ENCODE measurements at regions not wholly inside any gene's neighbourhood (a gene's known extent, or its start where the extent isn't known, plus 50 kb on each side); places are given as distances from the start of the nearest gene placed in this dataset.

- TF ChIP-seq ZNF274 (IDR thresholded peaks at IDR 0.05; ENCODE audit: insufficient read depth, insufficient read length) = no peak
- no peak for TF ChIP-seq CTCF (IDR thresholded peaks at IDR 0.05 in 2 of 3, conservative IDR thresholded peaks at IDR 0.05 in 1 of 3; ENCODE audit: control insufficient read depth in 2 of 3, extremely low read depth in 1 of 3, insufficient read depth in 1 of 3, low read depth in 3 of 3, low read length in 3 of 3)
- no peak for TF ChIP-seq SMAD1 (IDR thresholded peaks at IDR 0.05; ENCODE audit: low read depth, partially characterized antibody)
- no peak for TF ChIP-seq EP300 (IDR thresholded peaks at IDR 0.05; ENCODE audit: borderline replicate concordance in 1 of 2, control insufficient read depth in 1 of 2, low read depth in 2 of 2, low read length in 2 of 2)
- no peak for TF ChIP-seq POLR2A (IDR thresholded peaks at IDR 0.05; ENCODE audit: low read depth, low read length)
Measured at GRCh38 chr2:234640657-234641056, 143.8 kb upstream of the ARL4C start.
